Erythroblast (primary cell): ENCODE measurements at regions not wholly inside any gene's neighbourhood (a gene's known extent, or its start where the extent isn't known, plus 50 kb on each side); places are given as distances from the start of the nearest gene placed in this dataset.
"Not testable (repeated sequence)": the region's sequence is repeated elsewhere in the genome, so short reads cannot be mapped to it uniquely, and the experiment has no call there.

Source experiments
- DNase-seq, 2 experiments: peaks; one replicate each; lab custom pipeline; 2025; lab: John Stamatoyannopoulos, UW
- GATA1 ChIP-seq: IDR thresholded peaks from 2 replicates; pipeline ENCODE4 v1.6.1; 2011; ENCODE audit warnings: low read depth, mild to moderate bottlenecking, control low read depth, low read length, moderate library complexity
- POLR2A ChIP-seq: IDR thresholded peaks from 2 replicates; pipeline ENCODE4 v1.6.1; 2011; ENCODE audit warnings: mild to moderate bottlenecking, low read length

DNA sequence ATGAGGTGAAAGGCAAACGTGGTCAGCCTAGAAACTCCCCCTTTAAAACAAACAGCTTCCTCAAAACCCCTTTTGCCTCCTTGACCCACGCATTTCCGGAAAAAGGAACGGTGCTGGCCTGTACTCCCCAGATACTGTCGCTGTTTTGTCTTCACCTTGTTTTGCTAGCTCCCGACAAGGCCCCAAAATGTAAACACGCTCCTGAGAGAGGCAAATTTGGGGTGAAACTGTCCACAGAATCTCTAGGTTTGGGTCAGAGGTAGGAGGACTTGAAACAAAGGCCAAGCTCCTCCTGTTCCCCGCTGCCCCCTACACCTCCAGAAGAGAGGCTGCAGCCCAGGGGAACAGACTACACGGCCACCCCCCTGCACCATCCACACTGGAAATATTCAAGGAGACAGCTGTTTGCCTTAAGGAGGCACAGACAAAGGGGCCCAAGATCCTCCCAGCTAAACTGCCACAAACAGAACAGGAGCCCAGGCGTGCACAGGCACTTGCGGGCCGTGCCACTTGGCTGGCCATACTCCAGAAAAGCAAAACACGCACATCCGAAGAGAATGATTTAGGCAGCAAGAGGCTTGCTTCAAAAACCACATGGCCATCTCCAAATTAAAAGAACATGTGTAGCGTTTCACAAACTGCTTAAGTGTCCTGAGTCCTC, 160.5 kb upstream of the GRK3 start:
- peak; percentile 42 to 50 for DNase-seq
- TF ChIP-seq GATA1 = no peak
- TF ChIP-seq POLR2A = no peak

DNA sequence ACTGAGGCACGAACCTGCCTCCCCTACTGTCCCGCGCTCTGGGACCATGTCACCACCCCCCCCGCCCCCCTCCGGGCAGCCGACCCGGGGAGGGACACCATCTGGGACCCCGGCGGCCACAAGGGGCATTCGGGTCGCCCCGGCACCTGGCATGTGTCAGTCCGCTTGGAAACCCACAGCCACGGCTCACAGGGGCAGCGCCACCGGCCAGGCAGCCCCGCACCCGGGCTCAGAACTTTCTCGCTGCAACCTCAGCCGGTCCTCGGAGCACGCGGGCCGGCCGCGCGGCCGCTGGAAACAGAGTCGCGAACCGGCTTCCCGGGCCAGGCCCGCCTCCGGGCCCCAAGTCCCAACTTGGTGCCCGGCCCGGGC, 159.9 kb upstream of the GRK3 start:
- no peak for TF ChIP-seq POLR2A
- no peak for TF ChIP-seq GATA1
- peak; percentile 42 to 54 for DNase-seq

GRCh38 chr22:25404928-25405816, 159.3 kb upstream of the GRK3 start:
- peak; percentile 46 for TF ChIP-seq POLR2A
- TF ChIP-seq GATA1 = no peak
- DNase-seq = peak; percentile 73 to 84

GRCh38 chr22:25405841-25406509, 158.5 kb upstream of the GRK3 start:
- no peak for TF ChIP-seq POLR2A
- DNase-seq = peak in 1 of 2 experiments; percentile 23

DNA sequence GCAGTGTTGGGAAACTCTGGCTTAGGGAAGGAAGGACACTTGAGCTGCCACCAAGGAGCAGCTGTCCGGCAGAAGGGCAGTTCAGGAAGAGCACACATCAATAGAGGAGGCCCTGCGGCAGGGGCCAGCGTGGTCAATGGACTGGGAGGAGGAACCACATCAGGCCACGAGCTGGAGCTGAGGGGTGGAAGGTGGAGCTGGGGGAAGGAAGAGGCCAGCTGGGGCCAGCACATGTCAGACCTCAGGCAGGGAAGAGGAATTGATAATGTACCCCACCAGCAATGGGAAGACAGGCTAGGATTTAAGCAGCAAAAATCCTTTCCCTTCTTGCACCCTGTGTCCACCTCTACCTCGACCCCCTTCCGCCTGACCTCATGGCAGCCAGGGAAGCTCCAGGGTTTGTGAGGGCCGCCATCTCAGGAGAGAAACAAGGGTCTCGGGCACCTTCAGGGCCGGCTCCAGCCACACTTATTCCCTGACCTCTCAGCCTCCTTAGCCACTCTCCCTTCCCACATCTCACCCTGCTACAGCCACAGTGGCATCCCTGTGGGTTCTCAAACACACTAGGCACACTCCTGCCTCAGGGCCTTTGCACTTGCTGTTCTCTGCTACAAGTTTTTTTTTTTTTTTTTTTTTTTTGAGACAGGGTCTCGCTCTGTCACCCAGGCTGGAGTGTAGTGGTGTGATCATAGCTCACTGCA, 157.8 kb upstream of the GRK3 start:
- TF ChIP-seq POLR2A (no peak), GATA1 (no peak)
- no peak for DNase-seq

GRCh38 chr22:25407226-25407858, 157.1 kb upstream of the GRK3 start:
- no peak for DNase-seq
- TF ChIP-seq POLR2A (no peak), GATA1 (no peak)

DNA sequence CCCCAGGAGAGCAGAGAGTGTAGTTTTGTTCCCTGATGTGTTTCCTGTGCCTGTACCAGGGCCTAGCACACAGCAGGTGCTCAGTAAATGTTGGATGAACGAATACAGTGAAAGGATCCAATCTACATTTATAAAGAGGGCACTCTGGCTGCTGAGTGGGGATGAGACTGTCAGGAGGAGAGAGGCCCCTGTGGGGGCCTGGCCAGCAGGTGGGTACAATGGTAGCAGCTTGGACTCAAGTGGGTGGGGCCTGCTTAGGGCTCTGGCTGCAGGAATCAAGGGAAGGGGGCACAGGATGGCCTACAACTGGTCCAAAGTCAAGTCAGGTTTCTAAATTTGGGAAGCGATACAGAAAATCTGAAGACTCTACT, 156.6 kb upstream of the GRK3 start:
- TF ChIP-seq POLR2A (no peak), GATA1 (no peak)
- no peak for DNase-seq

- TF ChIP-seq POLR2A (no peak), GATA1 (no peak)
- no peak for DNase-seq
Observed at GRCh38 chr22:25409240-25409639, 155.2 kb upstream of the GRK3 start.

GRCh38 chr22:25410849-25411248, 153.6 kb upstream of the GRK3 start:
- TF ChIP-seq GATA1 = no peak
- no peak for TF ChIP-seq POLR2A
- no peak for DNase-seq

DNA sequence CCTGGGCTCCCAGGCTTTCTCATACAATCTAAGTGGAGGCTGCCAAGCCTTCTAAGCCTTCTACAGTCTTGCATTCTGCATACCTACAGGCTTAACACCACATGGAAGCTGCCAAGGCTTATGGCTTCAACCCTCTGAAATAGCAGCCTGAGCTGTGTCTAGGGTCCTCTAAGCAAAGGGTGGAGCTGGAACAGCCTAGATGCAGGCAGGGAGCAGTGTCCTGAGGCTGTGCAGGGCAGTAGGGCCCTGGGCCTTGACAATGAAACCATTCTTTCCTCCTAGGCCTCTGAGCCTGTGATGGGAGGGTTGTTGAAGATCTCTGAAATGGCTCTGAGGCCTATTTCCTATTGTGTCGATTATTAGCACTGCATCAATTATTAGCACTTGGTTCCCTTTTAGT, 150.9 kb upstream of the GRK3 start:
- TF ChIP-seq GATA1 = no peak
- TF ChIP-seq POLR2A = no peak
- no peak for DNase-seq

DNA sequence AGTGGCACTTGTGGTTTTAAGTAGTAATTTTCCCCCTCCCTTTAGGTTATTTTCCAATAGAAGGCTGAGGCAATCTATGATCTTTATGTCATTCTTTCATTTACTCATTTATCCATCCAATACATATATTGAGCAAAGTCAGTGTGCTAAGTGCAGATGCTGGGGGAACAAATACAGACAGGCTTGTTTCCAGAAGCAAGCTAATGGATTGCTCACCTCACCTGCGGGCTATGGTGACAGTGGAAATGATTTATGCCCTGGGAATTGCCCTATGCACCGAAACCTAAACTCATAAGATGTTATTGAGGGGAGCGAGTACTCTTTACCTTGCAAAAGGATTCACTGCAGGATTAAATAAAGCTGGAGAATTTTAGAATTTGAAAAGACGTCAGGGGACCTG, 148.7 kb upstream of the GRK3 start:
- not testable (repeated sequence) for DNase-seq

DNA sequence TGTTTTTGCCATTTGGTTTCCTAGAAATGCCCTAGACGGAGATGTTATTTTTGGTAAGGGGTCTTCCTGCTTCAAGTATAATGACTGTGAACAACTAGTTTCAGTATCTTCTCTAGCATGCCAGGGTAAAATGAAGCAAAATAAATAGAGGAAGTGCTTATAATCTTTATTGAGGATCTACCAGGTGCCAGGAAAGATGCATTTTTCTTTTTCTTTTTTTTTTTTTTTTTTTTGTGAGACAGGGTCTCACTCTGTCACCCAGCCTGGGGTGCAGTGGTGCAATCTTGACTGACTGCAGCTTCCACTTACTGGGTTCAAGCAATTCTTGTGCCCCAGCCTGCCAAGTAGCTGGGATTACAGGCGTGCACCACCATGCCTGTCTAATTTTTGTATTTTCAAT, 146.6 kb upstream of the GRK3 start:
- DNase-seq = not testable (repeated sequence)
